ENCODE measurements at regions not wholly inside any gene's neighbourhood (a gene's known extent, or its start where the extent isn't known, plus 50 kb on each side); places are given as distances from the start of the nearest gene placed in this dataset.

DNA sequence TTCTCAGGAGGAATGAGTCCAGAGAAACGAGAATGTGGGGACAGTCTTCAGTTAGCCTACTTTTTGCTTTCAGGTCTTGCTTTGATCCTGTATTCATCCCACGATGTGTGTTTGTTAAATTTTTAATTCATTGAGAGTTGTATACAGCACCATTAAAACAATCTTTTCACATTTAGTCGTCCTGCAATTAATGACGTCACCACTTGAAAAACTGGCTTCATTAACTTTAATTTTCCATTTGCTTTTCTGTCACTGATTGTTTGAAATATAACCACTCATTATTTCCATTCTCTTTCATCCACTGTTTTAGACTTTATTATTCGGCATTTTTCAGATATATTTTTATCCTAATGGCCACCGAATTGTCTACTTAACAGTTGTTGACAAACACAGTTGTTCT lies 146.9 kb downstream of the TFEC start:
- DNase-seq: no peak
- Mint-ChIP-seq H3K36me3 (ENCODE audit: low read depth) (no peaks in the 10 kb centered on the region), H3K4me3 (no peak overlapping the region), H3K27me3 (ENCODE audit: low read depth, poor library complexity) (peaks cover 2% of the 10 kb centered on the region), H3K9me3 (peaks cover 5% of the 10 kb centered on the region), H3K27ac (no peak overlapping the region), H3K4me1 (no peaks in the 10 kb centered on the region)
- TF ChIP-seq, protein P1, sequence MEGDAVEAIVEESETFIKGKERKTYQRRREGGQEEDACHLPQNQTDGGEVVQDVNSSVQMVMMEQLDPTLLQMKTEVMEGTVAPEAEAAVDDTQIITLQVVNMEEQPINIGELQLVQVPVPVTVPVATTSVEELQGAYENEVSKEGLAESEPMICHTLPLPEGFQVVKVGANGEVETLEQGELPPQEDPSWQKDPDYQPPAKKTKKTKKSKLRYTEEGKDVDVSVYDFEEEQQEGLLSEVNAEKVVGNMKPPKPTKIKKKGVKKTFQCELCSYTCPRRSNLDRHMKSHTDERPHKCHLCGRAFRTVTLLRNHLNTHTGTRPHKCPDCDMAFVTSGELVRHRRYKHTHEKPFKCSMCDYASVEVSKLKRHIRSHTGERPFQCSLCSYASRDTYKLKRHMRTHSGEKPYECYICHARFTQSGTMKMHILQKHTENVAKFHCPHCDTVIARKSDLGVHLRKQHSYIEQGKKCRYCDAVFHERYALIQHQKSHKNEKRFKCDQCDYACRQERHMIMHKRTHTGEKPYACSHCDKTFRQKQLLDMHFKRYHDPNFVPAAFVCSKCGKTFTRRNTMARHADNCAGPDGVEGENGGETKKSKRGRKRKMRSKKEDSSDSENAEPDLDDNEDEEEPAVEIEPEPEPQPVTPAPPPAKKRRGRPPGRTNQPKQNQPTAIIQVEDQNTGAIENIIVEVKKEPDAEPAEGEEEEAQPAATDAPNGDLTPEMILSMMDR (IDR thresholded peaks at IDR 0.05): no peak

DNA sequence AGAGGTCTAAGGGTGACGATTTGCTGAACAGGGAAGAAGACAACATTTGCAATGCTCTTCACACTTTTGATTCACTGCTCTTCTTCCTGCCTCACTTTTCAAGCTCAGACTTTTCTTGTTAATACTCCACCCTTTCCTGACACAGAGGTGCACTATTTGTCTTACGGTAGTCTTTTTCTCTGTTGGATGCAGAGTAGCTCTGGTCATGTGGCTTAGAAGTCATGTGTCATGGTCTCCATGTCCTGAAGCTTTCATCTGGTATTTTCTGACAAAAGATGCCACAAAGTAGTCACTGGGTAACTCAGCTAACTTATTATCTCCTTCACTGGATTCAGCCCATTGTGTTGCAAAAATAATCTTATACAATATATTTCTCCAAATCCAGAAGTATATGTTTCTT lies 149.1 kb downstream of the TFEC start:
- no peaks in the 10 kb centered on the region for H3K9me3 Mint-ChIP-seq
- no peaks in the 10 kb centered on the region for H3K36me3 Mint-ChIP-seq (ENCODE audit: low read depth)
- peaks cover 2% of the 10 kb centered on the region for H3K27me3 Mint-ChIP-seq (ENCODE audit: low read depth, poor library complexity)
- no peak for DNase-seq
- H3K27ac Mint-ChIP-seq: no peak overlapping the region
- H3K4me3 Mint-ChIP-seq: no peak overlapping the region
- TF ChIP-seq, protein P1 (IDR thresholded peaks at IDR 0.05): no peak
- H3K4me1 Mint-ChIP-seq: no peaks in the 10 kb centered on the region

DNA sequence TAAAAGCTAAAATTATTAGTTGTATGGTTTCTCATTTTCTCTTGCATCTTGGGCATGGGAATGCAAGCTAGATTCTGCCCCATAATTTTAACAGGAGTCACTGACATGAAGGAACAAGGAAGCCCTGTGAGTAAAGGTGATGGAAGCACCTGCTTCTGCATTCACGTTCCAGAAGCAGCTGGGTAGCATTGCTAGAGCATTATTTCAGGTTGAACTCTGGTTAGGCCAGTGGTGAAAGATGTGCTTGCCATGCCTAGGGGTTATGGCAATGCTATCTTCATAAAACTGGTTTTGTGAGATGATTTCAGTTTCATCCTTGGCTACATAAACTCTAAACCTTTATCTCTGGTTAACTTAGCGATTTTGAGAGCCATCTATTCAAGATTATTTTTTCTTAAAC lies 151.4 kb downstream of the TFEC start:
- Mint-ChIP-seq H3K4me3 (no peak overlapping the region), H3K36me3 (ENCODE audit: low read depth) (no peaks in the 10 kb centered on the region), H3K9me3 (no peaks in the 10 kb centered on the region), H3K27me3 (ENCODE audit: low read depth, poor library complexity) (peaks cover 2% of the 10 kb centered on the region), H3K27ac (no peak overlapping the region), H3K4me1 (no peaks in the 10 kb centered on the region)
- DNase-seq: no peak
- TF ChIP-seq, protein P1 (IDR thresholded peaks at IDR 0.05): no peak

DNA sequence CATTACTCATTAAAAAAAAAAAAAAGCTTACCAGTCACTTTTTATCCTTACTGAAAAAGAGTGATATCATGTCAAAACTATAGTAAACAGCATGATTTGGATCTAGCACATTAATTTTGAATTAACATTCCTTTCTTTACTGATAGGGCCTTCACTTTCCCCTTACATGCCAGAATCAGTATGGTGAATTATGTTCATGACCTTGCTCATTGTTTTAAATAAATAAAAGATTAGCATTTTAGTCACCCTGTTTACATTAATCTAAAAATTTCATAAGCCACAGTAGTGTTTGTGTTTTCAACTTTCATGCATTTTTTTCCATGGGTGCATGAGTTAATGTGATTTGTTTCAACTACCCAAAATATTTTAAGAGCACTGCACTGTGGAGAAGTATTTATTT lies 160.8 kb downstream of the TFEC start:
- H3K4me1 Mint-ChIP-seq: no peaks in the 10 kb centered on the region
- no peak overlapping the region for H3K4me3 Mint-ChIP-seq
- no peaks in the 10 kb centered on the region for H3K36me3 Mint-ChIP-seq (ENCODE audit: low read depth)
- no peaks in the 10 kb centered on the region for H3K9me3 Mint-ChIP-seq
- H3K27me3 Mint-ChIP-seq (ENCODE audit: low read depth, poor library complexity): peaks cover 10% of the 10 kb centered on the region
- TF ChIP-seq, protein P1 (IDR thresholded peaks at IDR 0.05): no peak
- no peak for DNase-seq
- H3K27ac Mint-ChIP-seq: no peak overlapping the region

DNA sequence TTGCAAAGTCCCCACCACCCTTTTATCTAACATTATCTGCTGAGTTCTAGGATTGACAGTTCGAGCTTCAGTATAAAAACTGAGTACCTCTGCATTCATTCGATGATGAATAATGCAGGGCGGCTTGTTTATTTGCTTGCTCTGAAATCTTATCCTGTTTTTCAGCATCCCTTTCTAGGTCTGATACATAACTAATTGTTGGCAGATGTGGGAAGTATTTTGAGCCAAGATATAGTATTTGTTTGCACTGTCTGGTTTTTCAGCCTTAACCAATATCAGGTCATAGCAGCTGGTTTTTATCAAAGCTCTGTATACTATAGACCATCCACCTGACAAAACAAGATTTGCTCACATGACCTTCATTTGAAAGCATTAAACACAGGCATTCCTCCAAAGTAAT lies 161.4 kb downstream of the TFEC start:
- Mint-ChIP-seq H3K27me3 (ENCODE audit: low read depth, poor library complexity) (peaks cover 10% of the 10 kb centered on the region), H3K4me3 (no peak overlapping the region), H3K36me3 (ENCODE audit: low read depth) (no peaks in the 10 kb centered on the region), H3K9me3 (no peaks in the 10 kb centered on the region), H3K27ac (no peak overlapping the region), H3K4me1 (no peaks in the 10 kb centered on the region)
- no peak for DNase-seq
- TF ChIP-seq, protein P1 (IDR thresholded peaks at IDR 0.05): no peak

DNA sequence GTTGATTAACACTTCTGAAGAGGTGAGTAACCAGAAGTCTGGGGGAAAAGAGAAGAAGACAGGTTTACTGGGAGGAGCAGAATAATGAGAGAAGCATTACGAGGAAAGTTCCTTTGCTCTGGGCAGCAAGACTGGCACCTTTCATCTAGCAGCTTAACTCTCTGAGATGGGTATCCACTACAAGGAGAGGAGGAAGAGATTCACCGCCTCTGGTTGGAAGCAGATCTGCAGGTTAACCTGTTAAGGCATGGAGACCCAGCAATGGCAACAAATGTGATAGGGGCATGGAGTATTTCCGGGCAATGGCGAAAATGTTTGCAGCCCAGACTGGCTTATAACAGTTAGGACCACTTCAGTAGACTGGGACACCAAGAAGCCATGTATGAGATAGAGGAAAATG lies 162.2 kb downstream of the TFEC start:
- no peak for DNase-seq
- Mint-ChIP-seq H3K36me3 (ENCODE audit: low read depth) (no peaks in the 10 kb centered on the region), H3K4me3 (no peak overlapping the region), H3K27ac (no peak overlapping the region), H3K9me3 (no peaks in the 10 kb centered on the region), H3K4me1 (no peaks in the 10 kb centered on the region), H3K27me3 (ENCODE audit: low read depth, poor library complexity) (peaks cover 10% of the 10 kb centered on the region)
- TF ChIP-seq, protein P1 (IDR thresholded peaks at IDR 0.05): no peak

Measured in nephron progenitor cell (in vitro differentiated cells).